GM19238 (cell line): ENCODE measurements at regions not wholly inside any gene's neighbourhood (a gene's known extent, or its start where the extent isn't known, plus 50 kb on each side); places are given as distances from the start of the nearest gene placed in this dataset.

Source experiments
- DNase-seq: peaks from one replicate; pipeline ENCODE4 v3.0.0; 2011; ENCODE audit warnings: low spot score; ENCODE audit not compliant: insufficient read length

DNA sequence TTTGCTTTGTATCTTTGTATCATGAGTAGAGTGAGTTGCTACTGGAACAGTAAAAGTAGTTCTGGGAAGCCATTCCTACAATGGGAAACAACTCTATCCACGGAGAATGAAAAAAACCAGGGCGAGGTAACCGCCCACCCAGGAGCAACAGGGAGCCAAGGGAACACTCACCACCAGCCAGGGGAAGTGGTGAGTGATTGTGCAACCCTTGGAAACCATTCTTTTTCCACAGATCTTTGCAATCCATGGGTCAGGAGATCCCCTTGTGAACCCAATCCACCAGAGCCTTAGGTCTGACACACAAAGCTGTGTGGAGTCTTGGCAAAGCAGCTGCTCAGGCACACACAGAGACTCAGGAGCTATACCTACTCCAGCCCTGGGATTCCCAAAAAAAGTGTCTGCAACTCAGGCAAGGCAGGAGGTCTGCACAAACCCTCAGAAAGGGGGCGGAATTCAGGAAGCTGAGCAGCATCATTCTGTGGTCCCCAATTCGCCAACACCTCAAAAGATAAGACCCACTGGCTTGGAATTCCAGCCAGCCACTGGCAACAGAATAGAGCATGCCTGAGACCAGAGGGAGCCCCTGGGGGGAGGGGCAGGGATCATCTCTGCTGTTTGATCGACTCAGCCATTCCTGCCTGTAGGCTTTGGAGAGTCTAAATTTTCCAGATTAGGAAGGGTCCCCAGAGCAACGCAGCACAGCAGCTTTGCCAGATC, 52.1 kb upstream of the PPFIA2 start:
- DNase-seq, result no peak

DNA sequence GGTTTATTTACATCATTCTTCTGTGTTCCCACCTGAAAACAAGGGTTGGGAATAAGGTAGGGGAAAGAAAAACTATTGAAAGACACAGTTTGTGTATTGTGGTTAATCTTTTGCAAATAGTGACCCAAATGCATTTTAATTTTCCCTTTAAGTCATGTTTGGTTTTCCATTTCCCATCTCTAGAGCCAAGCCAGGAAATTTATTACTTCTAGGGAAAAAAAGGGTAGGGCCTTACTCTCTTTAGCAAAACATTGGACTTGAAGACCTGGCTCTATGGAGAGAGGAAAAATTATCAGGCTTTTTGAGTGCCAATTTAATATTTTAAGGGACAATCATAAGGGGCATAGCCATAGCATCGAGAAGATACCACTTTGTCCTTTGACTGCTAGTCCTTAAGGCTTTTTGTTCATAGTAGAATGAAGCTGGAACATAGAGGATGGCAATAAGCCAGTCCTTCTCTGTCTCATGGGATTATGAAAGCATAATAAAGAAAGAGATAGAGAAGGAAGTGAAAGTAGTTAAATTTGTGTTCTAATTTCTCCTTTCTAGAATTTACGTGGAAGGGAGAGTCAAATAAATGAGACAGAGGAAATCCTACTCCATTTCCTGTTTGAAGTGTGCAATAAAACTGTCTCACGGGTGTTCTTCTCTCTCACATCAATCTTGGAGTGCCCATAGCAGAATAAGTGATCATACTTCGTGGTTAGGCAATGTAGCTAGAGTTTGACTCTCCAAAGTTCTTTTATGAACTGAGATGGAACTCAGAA, 50.9 kb upstream of the PPFIA2 start:
- no peak for DNase-seq

GRCh38 chr12:81809113-81809777, 50.1 kb upstream of the PPFIA2 start:
- no peak for DNase-seq
